H1 (cell line): ENCODE measurements at regions not wholly inside any gene's neighbourhood (a gene's known extent, or its start where the extent isn't known, plus 50 kb on each side); places are given as distances from the start of the nearest gene placed in this dataset.

Experiments used
- BCL11A ChIP-seq, 2 experiments: IDR thresholded peaks; one replicate each; pipeline ENCODE4 v1.6.1; 2011; ENCODE audit warnings: low read depth in 2 of 2, low read length in 2 of 2, mild to moderate bottlenecking in 2 of 2
- CBX8 ChIP-seq: fragments of 300-800, 300-1000 bp; sonication (generic); IDR thresholded peaks from 2 replicates; pipeline ENCODE4 v1.7.1; 2016; ENCODE audit warnings: low read depth, low read length, borderline replicate concordance
- CHD2 ChIP-seq: IDR thresholded peaks from 2 replicates; pipeline ENCODE4 v1.6.1; 2012; ENCODE audit warnings: low read length, improper control_type of control experiment
- CREB1 ChIP-seq: IDR thresholded peaks from 2 replicates; pipeline ENCODE4 v1.6.1; 2012; ENCODE audit warnings: inconsistent platforms
- GABPA ChIP-seq: IDR thresholded peaks from 2 replicates; pipeline ENCODE4 v1.6.1; 2011; ENCODE audit warnings: mild to moderate bottlenecking, low read length, moderate library complexity, borderline replicate concordance; ENCODE audit not compliant: insufficient read depth
- TF ChIP-seq, protein P1 (sequence below): fragments of 300-600 bp; sonication (generic); IDR thresholded peaks from 2 replicates; pipeline ENCODE4 v1.7.1; 2012; ENCODE audit warnings: low read length, moderate library complexity, mild to moderate bottlenecking, inconsistent platforms; ENCODE audit not compliant: insufficient replicate concordance
- TF ChIP-seq, protein P2 (sequence below): IDR thresholded peaks from 2 replicates; pipeline ENCODE4 v1.6.1; 2012; ENCODE audit warnings: low read length, inconsistent platforms
- TF ChIP-seq, protein P3 (sequence below): IDR thresholded peaks from 2 replicates; pipeline ENCODE4 v1.6.1; 2011; ENCODE audit warnings: low read length, improper control_type of control experiment
- TF ChIP-seq, protein P4 (sequence below): IDR thresholded peaks from 2 replicates; pipeline ENCODE4 v1.6.1; 2012; ENCODE audit warnings: inconsistent platforms

DNA sequence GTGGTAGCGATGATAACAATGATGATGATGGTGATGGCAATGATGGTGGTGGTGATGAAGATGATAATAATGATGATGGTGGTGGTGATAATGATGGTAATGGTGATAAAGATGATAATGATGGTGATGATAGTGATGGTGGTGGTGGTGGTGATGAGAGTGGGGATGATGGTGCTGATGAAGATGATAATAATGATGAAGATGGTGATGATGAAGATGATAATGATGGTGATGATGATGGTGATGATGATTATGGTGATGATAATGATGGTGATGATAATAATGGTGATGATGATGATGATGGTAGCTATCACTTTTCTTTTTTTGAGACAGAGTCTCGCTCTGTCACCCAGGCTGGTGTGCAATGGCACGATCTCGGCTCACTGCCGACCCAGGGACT is 144.5 kb upstream of the PCBD1 start (continued):
- TF ChIP-seq, protein P1, sequence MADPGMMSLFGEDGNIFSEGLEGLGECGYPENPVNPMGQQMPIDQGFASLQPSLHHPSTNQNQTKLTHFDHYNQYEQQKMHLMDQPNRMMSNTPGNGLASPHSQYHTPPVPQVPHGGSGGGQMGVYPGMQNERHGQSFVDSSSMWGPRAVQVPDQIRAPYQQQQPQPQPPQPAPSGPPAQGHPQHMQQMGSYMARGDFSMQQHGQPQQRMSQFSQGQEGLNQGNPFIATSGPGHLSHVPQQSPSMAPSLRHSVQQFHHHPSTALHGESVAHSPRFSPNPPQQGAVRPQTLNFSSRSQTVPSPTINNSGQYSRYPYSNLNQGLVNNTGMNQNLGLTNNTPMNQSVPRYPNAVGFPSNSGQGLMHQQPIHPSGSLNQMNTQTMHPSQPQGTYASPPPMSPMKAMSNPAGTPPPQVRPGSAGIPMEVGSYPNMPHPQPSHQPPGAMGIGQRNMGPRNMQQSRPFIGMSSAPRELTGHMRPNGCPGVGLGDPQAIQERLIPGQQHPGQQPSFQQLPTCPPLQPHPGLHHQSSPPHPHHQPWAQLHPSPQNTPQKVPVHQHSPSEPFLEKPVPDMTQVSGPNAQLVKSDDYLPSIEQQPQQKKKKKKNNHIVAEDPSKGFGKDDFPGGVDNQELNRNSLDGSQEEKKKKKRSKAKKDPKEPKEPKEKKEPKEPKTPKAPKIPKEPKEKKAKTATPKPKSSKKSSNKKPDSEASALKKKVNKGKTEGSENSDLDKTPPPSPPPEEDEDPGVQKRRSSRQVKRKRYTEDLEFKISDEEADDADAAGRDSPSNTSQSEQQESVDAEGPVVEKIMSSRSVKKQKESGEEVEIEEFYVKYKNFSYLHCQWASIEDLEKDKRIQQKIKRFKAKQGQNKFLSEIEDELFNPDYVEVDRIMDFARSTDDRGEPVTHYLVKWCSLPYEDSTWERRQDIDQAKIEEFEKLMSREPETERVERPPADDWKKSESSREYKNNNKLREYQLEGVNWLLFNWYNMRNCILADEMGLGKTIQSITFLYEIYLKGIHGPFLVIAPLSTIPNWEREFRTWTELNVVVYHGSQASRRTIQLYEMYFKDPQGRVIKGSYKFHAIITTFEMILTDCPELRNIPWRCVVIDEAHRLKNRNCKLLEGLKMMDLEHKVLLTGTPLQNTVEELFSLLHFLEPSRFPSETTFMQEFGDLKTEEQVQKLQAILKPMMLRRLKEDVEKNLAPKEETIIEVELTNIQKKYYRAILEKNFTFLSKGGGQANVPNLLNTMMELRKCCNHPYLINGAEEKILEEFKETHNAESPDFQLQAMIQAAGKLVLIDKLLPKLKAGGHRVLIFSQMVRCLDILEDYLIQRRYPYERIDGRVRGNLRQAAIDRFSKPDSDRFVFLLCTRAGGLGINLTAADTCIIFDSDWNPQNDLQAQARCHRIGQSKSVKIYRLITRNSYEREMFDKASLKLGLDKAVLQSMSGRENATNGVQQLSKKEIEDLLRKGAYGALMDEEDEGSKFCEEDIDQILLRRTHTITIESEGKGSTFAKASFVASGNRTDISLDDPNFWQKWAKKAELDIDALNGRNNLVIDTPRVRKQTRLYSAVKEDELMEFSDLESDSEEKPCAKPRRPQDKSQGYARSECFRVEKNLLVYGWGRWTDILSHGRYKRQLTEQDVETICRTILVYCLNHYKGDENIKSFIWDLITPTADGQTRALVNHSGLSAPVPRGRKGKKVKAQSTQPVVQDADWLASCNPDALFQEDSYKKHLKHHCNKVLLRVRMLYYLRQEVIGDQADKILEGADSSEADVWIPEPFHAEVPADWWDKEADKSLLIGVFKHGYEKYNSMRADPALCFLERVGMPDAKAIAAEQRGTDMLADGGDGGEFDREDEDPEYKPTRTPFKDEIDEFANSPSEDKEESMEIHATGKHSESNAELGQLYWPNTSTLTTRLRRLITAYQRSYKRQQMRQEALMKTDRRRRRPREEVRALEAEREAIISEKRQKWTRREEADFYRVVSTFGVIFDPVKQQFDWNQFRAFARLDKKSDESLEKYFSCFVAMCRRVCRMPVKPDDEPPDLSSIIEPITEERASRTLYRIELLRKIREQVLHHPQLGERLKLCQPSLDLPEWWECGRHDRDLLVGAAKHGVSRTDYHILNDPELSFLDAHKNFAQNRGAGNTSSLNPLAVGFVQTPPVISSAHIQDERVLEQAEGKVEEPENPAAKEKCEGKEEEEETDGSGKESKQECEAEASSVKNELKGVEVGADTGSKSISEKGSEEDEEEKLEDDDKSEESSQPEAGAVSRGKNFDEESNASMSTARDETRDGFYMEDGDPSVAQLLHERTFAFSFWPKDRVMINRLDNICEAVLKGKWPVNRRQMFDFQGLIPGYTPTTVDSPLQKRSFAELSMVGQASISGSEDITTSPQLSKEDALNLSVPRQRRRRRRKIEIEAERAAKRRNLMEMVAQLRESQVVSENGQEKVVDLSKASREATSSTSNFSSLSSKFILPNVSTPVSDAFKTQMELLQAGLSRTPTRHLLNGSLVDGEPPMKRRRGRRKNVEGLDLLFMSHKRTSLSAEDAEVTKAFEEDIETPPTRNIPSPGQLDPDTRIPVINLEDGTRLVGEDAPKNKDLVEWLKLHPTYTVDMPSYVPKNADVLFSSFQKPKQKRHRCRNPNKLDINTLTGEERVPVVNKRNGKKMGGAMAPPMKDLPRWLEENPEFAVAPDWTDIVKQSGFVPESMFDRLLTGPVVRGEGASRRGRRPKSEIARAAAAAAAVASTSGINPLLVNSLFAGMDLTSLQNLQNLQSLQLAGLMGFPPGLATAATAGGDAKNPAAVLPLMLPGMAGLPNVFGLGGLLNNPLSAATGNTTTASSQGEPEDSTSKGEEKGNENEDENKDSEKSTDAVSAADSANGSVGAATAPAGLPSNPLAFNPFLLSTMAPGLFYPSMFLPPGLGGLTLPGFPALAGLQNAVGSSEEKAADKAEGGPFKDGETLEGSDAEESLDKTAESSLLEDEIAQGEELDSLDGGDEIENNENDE = no peak
- no peak for TF ChIP-seq GABPA
- no peak for TF ChIP-seq CBX8
- TF ChIP-seq, protein P2, sequence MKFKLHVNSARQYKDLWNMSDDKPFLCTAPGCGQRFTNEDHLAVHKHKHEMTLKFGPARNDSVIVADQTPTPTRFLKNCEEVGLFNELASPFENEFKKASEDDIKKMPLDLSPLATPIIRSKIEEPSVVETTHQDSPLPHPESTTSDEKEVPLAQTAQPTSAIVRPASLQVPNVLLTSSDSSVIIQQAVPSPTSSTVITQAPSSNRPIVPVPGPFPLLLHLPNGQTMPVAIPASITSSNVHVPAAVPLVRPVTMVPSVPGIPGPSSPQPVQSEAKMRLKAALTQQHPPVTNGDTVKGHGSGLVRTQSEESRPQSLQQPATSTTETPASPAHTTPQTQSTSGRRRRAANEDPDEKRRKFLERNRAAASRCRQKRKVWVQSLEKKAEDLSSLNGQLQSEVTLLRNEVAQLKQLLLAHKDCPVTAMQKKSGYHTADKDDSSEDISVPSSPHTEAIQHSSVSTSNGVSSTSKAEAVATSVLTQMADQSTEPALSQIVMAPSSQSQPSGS = no peak
- TF ChIP-seq, protein P3, sequence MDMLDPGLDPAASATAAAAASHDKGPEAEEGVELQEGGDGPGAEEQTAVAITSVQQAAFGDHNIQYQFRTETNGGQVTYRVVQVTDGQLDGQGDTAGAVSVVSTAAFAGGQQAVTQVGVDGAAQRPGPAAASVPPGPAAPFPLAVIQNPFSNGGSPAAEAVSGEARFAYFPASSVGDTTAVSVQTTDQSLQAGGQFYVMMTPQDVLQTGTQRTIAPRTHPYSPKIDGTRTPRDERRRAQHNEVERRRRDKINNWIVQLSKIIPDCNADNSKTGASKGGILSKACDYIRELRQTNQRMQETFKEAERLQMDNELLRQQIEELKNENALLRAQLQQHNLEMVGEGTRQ = no peak
- TF ChIP-seq BCL11A (IDR thresholded peaks at IDR 0.05; ENCODE audit: low read depth in 2 of 2, low read length in 2 of 2) = no peak
- TF ChIP-seq CHD2 = no peak
- TF ChIP-seq, protein P4, sequence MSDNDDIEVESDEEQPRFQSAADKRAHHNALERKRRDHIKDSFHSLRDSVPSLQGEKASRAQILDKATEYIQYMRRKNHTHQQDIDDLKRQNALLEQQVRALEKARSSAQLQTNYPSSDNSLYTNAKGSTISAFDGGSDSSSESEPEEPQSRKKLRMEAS = no peak
- TF ChIP-seq CREB1 = no peak
